Activated CD4-positive, alpha-beta T cell treated with anti-CD3 and anti-CD28 coated beads, Interleukin-2, amount 50 U/mL, for 4 hours (primary cell): ENCODE measurements at regions not wholly inside any gene's neighbourhood (a gene's known extent, or its start where the extent isn't known, plus 50 kb on each side); places are given as distances from the start of the nearest gene placed in this dataset.
"Not testable (repeated sequence)": the region's sequence is repeated elsewhere in the genome, so short reads cannot be mapped to it uniquely, and the experiment has no call there.

Source experiments
- DNase-seq, 2 experiments: peaks; one replicate each; pipeline ENCODE4 v3.0.0-alpha.2; 2020

DNA sequence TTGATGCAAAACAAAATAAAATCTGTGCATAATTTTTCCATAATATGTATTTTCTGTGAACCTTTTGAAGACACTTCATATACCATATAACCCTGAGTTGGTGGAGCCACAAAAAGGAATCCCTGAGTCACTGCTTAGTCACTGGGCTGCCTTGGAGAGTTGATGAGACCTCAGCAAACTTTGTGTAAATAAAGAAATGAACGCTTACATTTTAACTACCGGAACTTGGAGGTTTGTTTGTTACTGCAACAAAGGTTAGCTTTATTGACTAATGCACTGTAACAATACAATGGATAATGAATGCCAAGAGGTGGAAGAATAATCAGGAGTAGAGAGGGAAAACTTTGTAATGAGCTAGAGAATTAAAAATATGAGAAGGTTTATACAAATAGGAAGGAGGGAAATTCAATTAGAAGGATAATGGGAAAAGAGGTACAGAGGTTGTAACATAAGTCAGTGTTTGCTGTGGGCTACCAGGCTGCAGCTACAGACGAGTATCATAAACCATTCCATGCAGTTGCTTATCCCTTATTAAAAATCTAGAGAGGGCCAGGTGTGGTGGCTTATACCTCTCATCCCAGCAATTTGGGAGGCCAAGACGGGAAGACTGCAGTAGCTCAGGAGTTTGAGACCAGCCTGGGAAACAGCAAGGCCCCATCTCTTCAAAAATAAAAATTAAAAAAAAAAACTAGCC is 1042.1 kb downstream of the TYW1 start:
- no peak for DNase-seq

GRCh38 chr7:68041554-68041953 is 1044.9 kb downstream of the TYW1 start:
- DNase-seq: no peak

DNA sequence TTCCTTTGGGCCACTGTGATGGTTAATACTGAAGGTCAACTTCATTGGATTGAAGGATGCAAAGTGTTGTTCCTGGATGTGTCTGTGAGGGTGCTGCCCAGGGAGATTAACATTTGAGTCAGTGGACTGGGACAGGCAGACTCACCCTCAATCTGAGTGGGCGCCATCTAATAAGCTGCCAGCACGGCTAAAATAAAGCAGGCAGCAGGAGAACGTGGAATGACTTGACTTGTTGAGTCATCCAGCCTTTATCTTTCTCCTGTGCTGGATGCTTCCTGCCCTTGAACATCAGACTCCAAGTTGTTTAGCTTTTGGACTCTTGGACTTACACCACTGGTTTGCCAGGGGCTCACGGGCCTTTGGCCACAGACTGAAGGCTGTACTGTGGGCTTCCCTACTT is 1046.9 kb downstream of the TYW1 start:
- no peak for DNase-seq

GRCh38 chr7:68050627-68051026 is 1054.0 kb downstream of the TYW1 start:
- no peak for DNase-seq

GRCh38 chr7:68058014-68058413 is 1061.4 kb downstream of the TYW1 start:
- no peak for DNase-seq

DNA sequence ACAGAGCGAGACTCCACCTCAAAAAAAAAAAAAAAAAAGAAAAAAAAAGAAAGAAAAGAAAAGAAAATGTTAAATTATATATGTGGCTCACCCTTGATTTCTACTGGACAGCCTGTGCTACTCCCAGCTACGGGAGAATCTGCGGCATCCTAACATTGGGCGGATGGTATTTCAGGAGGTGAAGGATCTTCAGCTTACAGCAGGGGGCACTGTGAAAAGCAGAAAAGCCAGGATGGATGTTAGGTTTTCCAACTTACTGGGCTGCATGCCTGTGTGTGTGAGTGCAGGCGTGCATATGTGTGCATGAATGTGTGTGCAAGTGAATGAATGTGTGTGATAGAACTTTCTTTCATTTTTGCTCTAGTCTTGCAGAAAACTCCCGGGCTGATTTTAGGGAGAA is 1066.5 kb downstream of the TYW1 start:
- no peak for DNase-seq

DNA sequence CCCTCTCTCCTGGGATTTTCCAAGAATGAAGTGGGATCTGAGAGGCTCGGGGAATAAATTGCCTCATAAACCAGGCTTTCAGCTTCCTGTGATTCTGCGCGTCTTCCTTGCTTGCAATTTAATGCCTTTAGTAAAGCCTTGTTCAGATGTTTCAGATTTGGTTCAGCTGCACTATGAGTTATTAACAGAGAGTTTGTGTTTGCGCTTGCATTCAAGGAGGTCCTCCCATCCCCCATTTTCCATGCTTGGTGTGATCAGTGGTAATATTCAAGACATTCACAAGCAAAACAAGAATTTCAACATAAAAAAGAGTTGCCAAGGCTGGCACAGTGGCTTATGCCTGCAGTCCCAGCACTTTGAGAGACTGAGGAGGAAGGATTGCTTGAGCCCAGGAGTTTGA is 1068.9 kb downstream of the TYW1 start:
- DNase-seq: no peak

DNA sequence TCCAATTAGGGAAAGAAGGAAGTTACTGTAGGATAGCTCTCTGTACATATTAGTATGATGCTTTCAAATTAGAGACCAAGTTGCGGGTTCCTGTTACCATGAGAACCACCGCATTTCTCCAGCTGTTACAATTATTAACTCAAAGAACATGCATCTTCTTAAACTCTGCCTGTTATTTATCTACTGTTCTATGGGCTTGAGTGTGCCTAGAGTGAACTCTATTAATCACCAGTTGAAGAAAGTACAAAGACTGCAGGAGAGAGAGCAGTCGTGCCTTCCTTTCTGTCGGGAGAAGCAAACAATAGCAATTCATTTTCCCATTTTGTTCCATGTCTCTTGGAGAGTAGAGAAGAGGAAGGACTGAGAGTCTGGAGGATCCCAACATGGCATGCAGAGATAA is 1071.2 kb downstream of the TYW1 start:
- no peak for DNase-seq

DNA sequence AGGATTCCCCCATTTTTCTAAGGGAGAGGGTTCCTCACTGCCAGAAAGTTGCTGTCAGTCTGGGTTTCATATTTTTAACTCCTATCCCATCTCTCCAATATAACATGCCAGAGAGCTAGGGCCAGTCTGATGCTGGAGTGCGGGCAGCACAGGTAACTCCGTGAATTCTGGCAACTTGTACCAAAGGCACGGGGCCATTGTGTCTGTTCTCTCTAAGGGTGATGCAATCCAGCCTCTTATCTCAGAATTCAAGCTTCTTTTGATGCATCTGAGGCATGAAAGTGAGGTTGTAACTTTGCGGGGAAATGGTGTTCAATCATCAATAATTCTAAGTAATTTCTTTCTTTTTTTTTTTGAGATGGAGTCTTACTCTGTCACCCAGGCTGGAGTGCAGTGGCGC is 1074.4 kb downstream of the TYW1 start:
- no peak for DNase-seq

- no peak for DNase-seq
Observed at GRCh38 chr7:68073701-68074100, 1077.1 kb downstream of the TYW1 start.

DNA sequence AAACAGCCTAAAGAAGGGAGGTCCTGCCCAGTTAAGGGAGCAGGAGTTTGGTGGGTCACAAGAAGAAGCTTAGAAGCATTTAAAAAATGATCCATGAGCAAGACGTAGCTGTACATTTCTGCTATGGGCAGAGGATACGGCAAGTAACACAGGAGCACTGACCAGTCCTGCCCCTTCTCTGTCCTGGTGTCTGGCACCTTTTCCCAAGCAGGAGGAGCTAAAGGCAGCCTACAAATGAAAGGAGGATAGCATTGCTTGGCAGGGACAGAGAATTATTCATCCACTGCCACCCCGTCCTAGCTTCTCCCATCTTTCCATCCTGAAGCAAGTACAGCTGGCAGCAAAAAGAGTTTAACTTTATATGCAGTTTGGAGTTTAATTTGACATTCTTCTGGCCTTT is 1077.6 kb downstream of the TYW1 start:
- no peak for DNase-seq

GRCh38 chr7:68078157-68078710 is 1081.6 kb downstream of the TYW1 start:
- no peak for DNase-seq

GRCh38 chr7:68082066-68082960 is 1085.7 kb downstream of the TYW1 start:
- not testable (repeated sequence) for DNase-seq

GRCh38 chr7:68082961-68083657 is 1086.5 kb downstream of the TYW1 start:
- DNase-seq: not testable (repeated sequence)

- DNase-seq: no peak
Observed at GRCh38 chr7:68087401-68087800, 1090.8 kb downstream of the TYW1 start.

- no peak for DNase-seq
Observed at GRCh38 chr7:68088879-68089278, 1092.2 kb downstream of the TYW1 start.

DNA sequence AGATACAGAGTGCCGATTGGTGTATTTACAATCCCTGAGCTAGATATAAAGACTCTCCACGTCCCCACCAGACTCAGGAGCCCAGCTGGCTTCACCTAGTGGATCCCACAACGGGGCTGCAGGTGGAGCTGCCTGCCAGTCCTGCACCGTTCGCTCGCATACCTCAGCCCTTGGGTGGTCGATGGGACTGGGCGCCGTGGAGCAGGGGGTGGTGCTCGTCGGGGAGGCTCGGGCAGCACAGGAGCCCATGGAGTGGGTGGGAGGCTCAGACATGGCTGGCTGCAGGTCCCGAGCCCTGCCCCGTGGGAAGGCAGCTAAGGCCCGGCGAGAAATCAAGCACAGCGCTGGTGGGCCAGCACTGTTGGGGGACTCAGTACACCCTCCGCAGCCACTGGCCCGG is 1093.6 kb downstream of the TYW1 start:
- DNase-seq: not testable (repeated sequence)

GRCh38 chr7:68103319-68103718 is 1106.7 kb downstream of the TYW1 start:
- no peak for DNase-seq

DNA sequence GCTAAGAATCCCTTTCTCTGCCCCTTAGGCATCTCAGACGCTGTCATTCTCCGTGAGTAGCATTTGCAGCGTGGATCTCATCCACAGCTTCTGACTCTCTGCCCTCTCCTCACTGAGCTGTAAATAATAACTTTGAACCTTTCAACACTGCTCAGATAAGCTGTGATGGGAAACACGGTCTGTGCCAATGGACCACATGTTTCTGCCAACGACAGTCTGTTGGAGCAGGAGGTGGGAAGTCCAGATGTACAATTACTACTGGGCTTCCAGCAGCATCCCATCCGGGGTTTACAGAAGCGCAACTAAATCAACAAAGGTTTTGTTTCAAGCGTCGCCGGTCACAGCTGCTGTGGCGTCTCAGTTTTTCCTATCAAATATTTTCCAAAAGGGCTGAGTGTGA is 1110.6 kb downstream of the TYW1 start:
- no peak for DNase-seq

DNA sequence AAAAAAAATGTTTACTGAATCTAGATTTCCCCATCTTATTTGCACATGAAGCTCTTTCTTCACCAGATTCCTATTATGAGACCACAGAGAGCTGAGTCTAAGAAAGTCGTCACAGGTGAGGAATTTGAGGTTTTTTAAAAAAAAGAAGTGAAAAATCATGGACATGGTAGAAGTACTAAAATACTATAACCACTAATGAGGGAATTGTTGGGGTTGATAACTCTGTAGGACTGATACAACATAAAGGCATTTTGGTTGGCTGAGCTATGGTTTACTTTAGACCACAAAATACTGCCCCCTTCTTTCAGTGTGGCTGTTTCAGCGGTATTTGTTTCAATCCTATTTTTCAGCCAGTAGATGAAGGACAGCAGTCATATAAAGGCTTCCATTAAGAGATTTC is 1111.3 kb downstream of the TYW1 start:
- DNase-seq: no peak

DNA sequence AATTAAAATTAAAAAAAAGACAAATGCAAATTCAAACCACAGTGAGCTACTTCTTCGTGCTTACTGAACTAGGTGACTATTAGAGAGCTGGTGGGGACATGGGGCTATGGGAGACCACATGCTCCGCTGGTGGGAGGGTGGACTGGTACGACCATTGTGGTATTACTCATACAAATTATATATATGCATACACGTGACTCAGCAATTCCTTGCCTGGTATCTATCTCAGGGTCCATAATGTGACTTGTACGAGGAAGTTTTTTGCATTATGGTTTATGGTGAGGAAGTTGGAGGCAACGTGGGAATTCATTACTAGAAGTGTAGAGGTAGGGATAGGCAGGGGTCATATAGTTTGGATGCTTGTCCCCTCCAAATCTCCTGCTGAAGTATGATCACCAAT is 1112.7 kb downstream of the TYW1 start:
- DNase-seq: no peak

- DNase-seq: no peak
Observed at GRCh38 chr7:68119411-68119810, 1122.8 kb downstream of the TYW1 start.

GRCh38 chr7:68121056-68121455 is 1124.4 kb downstream of the TYW1 start:
- DNase-seq: no peak
